SK-N-SH (cell line): ENCODE measurements at regions not wholly inside any gene's neighbourhood (a gene's known extent, or its start where the extent isn't known, plus 50 kb on each side); places are given as distances from the start of the nearest gene placed in this dataset.

ENCODE experiments used
- JUND ChIP-seq: IDR thresholded peaks from 2 replicates; pipeline ENCODE4 v1.4.0; 2012
- MXI1 ChIP-seq: IDR thresholded peaks from 2 replicates; pipeline ENCODE4 v1.6.1; 2012; ENCODE audit warnings: mild to moderate bottlenecking, low read depth, low read length, improper control_type of control experiment

DNA sequence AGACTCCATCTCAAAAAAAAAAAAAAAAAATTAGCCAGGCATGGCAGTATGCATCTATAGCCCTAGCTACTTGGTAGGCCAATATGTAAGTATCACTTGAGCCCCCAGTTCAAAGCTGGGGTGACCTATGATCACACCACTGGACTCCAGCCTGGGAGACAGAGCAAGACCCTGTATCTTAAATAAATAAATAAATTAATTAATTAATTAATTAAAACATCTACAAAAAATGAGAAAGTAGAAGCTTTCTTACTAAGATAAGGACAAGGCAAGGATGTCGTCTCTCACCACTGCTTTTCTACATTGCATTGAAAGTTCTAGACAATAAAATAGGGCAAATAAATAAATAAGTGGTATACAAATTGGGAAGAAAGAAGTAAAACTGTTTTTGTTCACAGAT is 134.3 kb upstream of the CARMIL1 start:
- no peak for TF ChIP-seq JUND
- no peak for TF ChIP-seq MXI1
